GM12878 (cell line): ENCODE measurements at regions not wholly inside any gene's neighbourhood (a gene's known extent, or its start where the extent isn't known, plus 50 kb on each side); places are given as distances from the start of the nearest gene placed in this dataset.

ENCODE experiments used
- ATAC-seq: fragments of 200-7000 bp; cut with Tn5 transposase; 3 replicates; pipeline ENCODE4 v1.9.1; 2020; ENCODE audit warnings: mild to moderate bottlenecking, moderate library complexity
- BruUV-seq: library from RNA; stranded (reverse); fragments of 400-500 nt; replicated peaks from 2 replicates; lab custom pipeline; 2021; lab: Mats Ljungman, UMichigan
- CTCF ChIA-PET: fragments of 300-600 bp; sonication (Branson Sonifier 250); formaldehyde crosslinking; extraction: SDS; loops from one replicate; lab custom pipeline; 2021; ENCODE audit warnings: inconsistent platforms; lab: Yijun Ruan, JAX
- POLR2A ChIA-PET: fragments of 350-600 bp; formaldehyde crosslinking; extraction: SDS; loops from one replicate; lab custom pipeline; 2021; ENCODE audit warnings: inconsistent platforms; lab: Charles Lee
- RAD21 ChIA-PET: fragments of 300-600 bp; sonication (Branson Sonifier 250); formaldehyde crosslinking; loops from one replicate; lab custom pipeline; 2023; ENCODE audit warnings: antibody characterized with exemption; ENCODE audit not compliant: unreplicated experiment; lab: Charles Lee
- SMC1A ChIA-PET: fragments of 300-600 bp; sonication (Branson Sonifier 250); formaldehyde crosslinking; loops from one replicate; lab custom pipeline; 2023; ENCODE audit not compliant: unreplicated experiment, uncharacterized antibody; lab: Charles Lee
- DNase-seq: peaks from one replicate; pipeline ENCODE4 v3.0.0-alpha.2; 2011; ENCODE audit warnings: low read depth, low spot score
- FAIRE-seq: peaks from 3 replicates; lab custom pipeline; 2011; peaks lifted over from hg19 to GRCh38; lab: Jason Lieb, UNC
- H2AFZ ChIP-seq: 2 replicates; pipeline ENCODE4 v1.6.0; 2011; ENCODE audit warnings: low read depth, low read length, control low read depth; ENCODE audit not compliant: control insufficient read depth
- H3K27ac ChIP-seq: 2 replicates; pipeline ENCODE4 v1.5.1; 2011; ENCODE audit warnings: control low read depth; ENCODE audit not compliant: control insufficient read depth, insufficient read depth
- H3K27me3 ChIP-seq, 2 experiments: replicated peaks in 1 of 2; 2 replicates each; pipeline versions ENCODE4 v1.6.0 to v1.6.1; 2011; ENCODE audit warnings: low read length in 1 of 2; ENCODE audit not compliant: control insufficient read depth in 2 of 2, insufficient read depth in 2 of 2
- H3K36me3 ChIP-seq, 2 experiments: 2 replicates each; pipeline ENCODE4 v1.5.1; 2011; ENCODE audit warnings: low read length in 1 of 2; ENCODE audit not compliant: control insufficient read depth in 2 of 2, insufficient read depth in 2 of 2
- H3K4me1 ChIP-seq: 2 replicates; pipeline ENCODE4 v1.6.1; 2011; ENCODE audit warnings: mild to moderate bottlenecking, low read length, moderate library complexity, mixed read lengths; ENCODE audit not compliant: control insufficient read depth, insufficient read depth
- H3K4me2 ChIP-seq: 2 replicates; pipeline ENCODE4 v1.6.0; 2011; ENCODE audit warnings: control low read depth; ENCODE audit not compliant: control insufficient read depth, insufficient read depth
- H3K4me3 ChIP-seq: fragments of 200-600 bp; sonication (generic); 2 replicates; pipeline ENCODE4 v1.5.1; 2016
- H3K79me2 ChIP-seq: 2 replicates; pipeline ENCODE4 v1.6.0; 2011; ENCODE audit warnings: low read length; ENCODE audit not compliant: control insufficient read depth, insufficient read depth
- H3K9ac ChIP-seq: 2 replicates; pipeline ENCODE4 v1.8.0; 2011; ENCODE audit warnings: low read length, control low read depth, mixed read lengths; ENCODE audit not compliant: control insufficient read depth, insufficient read depth
- H3K9me3 ChIP-seq: replicated peaks from 3 replicates; pipeline ENCODE4 v1.5.1; 2011; ENCODE audit warnings: mild to moderate bottlenecking, low read length; ENCODE audit not compliant: control insufficient read depth, insufficient read depth
- H4K20me1 ChIP-seq: 2 replicates; pipeline ENCODE4 v1.6.0; 2011; ENCODE audit not compliant: control insufficient read depth, insufficient read depth
- BRCA1 ChIP-seq: IDR thresholded peaks from 2 replicates; pipeline ENCODE4 v1.6.1; 2011; ENCODE audit warnings: low read depth, low read length, improper control_type of control experiment
- CBFB ChIP-seq: IDR thresholded peaks from 2 replicates; pipeline ENCODE4 v1.6.1; 2016; ENCODE audit warnings: antibody characterized with exemption, low read depth
- EGR1 ChIP-seq, 2 experiments: IDR thresholded peaks; 1 replicate in 1 of 2; 2 replicates in 1 of 2; pipeline ENCODE4 v1.6.1; 2011 to 2012; ENCODE audit warnings: low read depth in 2 of 2, low read length in 2 of 2, borderline replicate concordance in 1 of 2, mild to moderate bottlenecking in 1 of 2, moderate library complexity in 1 of 2
- GATAD2B ChIP-seq: fragments of 450-650 bp; conservative IDR thresholded peaks from 2 replicates; pipeline ENCODE4 v1.6.1; 2017; ENCODE audit warnings: low read depth, mild to moderate bottlenecking, moderate library complexity
- HDAC2 ChIP-seq: fragments of 200-600 bp; sonication (generic); IDR thresholded peaks from 2 replicates; pipeline ENCODE4 v1.6.1; 2017
- HDAC6 ChIP-seq: fragments of 200-600 bp; sonication (generic); IDR thresholded peaks from one replicate; pipeline ENCODE4 v1.8.0; 2017; ENCODE audit warnings: antibody characterized with exemption; ENCODE audit not compliant: unreplicated experiment
- KLF5 ChIP-seq: fragments of 450-650 bp; IDR thresholded peaks from 2 replicates; pipeline ENCODE4 v1.6.1; 2014; ENCODE audit warnings: mild to moderate bottlenecking; ENCODE audit not compliant: partially characterized antibody
- MLLT1 ChIP-seq: fragments of 450-650 bp; IDR thresholded peaks from 2 replicates; pipeline ENCODE4 v1.6.1; 2016; ENCODE audit warnings: mild to moderate bottlenecking
- MTA2 ChIP-seq: fragments of 450-650 bp; IDR thresholded peaks from 2 replicates; pipeline ENCODE4 v1.6.1; 2016; ENCODE audit warnings: low read depth, mild to moderate bottlenecking, moderate library complexity
- NFXL1 ChIP-seq: fragments of 450-650 bp; IDR thresholded peaks from 2 replicates; pipeline ENCODE4 v1.6.1; 2017; ENCODE audit warnings: antibody characterized with exemption, mild to moderate bottlenecking, borderline replicate concordance
- NFYA ChIP-seq: IDR thresholded peaks from 2 replicates; pipeline ENCODE4 v1.6.1; 2011; ENCODE audit warnings: low read depth, mild to moderate bottlenecking, low read length, improper control_type of control experiment, borderline replicate concordance
- NRF1 ChIP-seq: conservative IDR thresholded peaks from 2 replicates; pipeline ENCODE4 v1.6.1; 2011; ENCODE audit warnings: mild to moderate bottlenecking, low read depth, low read length, improper control_type of control experiment
- SMAD1 ChIP-seq: fragments of 450-650 bp; IDR thresholded peaks from 2 replicates; pipeline ENCODE4 v1.6.1; 2018; ENCODE audit warnings: mild to moderate bottlenecking, low read depth; ENCODE audit not compliant: partially characterized antibody
- SUZ12 ChIP-seq: fragments of 200-600 bp; sonication (generic); IDR thresholded peaks from one replicate; pipeline ENCODE4 v1.6.1; 2018; ENCODE audit warnings: antibody characterized with exemption, mild to moderate bottlenecking; ENCODE audit not compliant: unreplicated experiment
- TAF1 ChIP-seq: IDR thresholded peaks from 2 replicates; pipeline ENCODE4 v1.6.1; 2011; ENCODE audit warnings: mild to moderate bottlenecking, low read depth, low read length, borderline replicate concordance
- TARDBP ChIP-seq: IDR thresholded peaks from 2 replicates; pipeline ENCODE4 v1.6.1; 2016; ENCODE audit warnings: borderline replicate concordance
- ZBTB11 ChIP-seq: fragments of 450-650 bp; formaldehyde crosslinking; IDR thresholded peaks from 2 replicates; pipeline ENCODE4 v1.5.0; 2022; ENCODE audit warnings: mild to moderate bottlenecking, missing genetic modification characterization
- ZBTB33 ChIP-seq: fragments of 450-650 bp; IDR thresholded peaks from 2 replicates; pipeline ENCODE4 v1.6.1; 2017; ENCODE audit warnings: mild to moderate bottlenecking
- WGBS: methylation state at CpG from one replicate; pipeline ENCODE4 v1.1.6; 2016; ENCODE audit warnings: low lambda C conversion rate; ENCODE audit not compliant: insufficient replicate concordance, insufficient coverage; ENCODE audit errors: missing lambda C conversion rate; 5-methylcytosine and 5-hydroxymethylcytosine counted together
- in situ Hi-C: fragments of 300-500 bp; cut with MboI; formaldehyde crosslinking; loops from 9 replicates; pipeline ENCODE4 v1.14.3; 2018; ENCODE audit warnings: mixed read lengths
- intact Hi-C: fragments of 100-400 bp; cut with micrococcal nuclease; formaldehyde crosslinking; loops from one replicate; pipeline ENCODE4 v1.14.2; 2022; ENCODE audit not compliant: unreplicated experiment

- POLR2A ChIA-PET, result interaction anchor here (0.9 kb wide), 1 partner anchor 15 kb away, joined by 4 read pairs; no protein-coding TSS in a partner anchor
- no peak for TF ChIP-seq SMAD1
- no peak for TF ChIP-seq KLF5
- no peak for TF ChIP-seq HDAC2
- TF ChIP-seq TARDBP, result no peak
- TF ChIP-seq BRCA1, result no peak
- no peak for TF ChIP-seq NFYA
- TF ChIP-seq MTA2, result no peak
- TF ChIP-seq HDAC6, result no peak
- TF ChIP-seq GATAD2B, result no peak
- TF ChIP-seq MLLT1, result no peak
- TF ChIP-seq NRF1, result no peak
- no peak for TF ChIP-seq EGR1 (IDR thresholded peaks at IDR 0.05; ENCODE audit: borderline replicate concordance in 1 of 2, low read depth in 2 of 2, low read length in 2 of 2)
- no peak for TF ChIP-seq ZBTB11 (CRISPR knock-in tag)
- TF ChIP-seq ZBTB33, result no peak
- no peak for TF ChIP-seq NFXL1
- no peak for TF ChIP-seq TAF1
- no peak for TF ChIP-seq SUZ12
- no peak for TF ChIP-seq CBFB
These were observed 219.3 kb upstream of the EEA1 start for GRCh38 chr12:93148412-93148811.

More at GRCh38 chr12:93148412-93148811, 219.3 kb upstream of the EEA1 start:
- no peak for FAIRE-seq
- ATAC-seq, result no peak
- ChIA-PET SMC1A (interaction anchor here (0.8 to 1.3 kb wide), 4 partner anchors 8 to 215 kb away, joined by 3 to 4 read pairs (median 3); no protein-coding TSS in a partner anchor), CTCF (interaction anchor here (1.2 kb wide), 1 partner anchor 9 kb away, joined by 5 read pairs; no protein-coding TSS in a partner anchor), RAD21 (interaction anchor here (0.9 to 1.2 kb wide), 3 partner anchors 10 to 227 kb away, joined by 3 to 6 read pairs (median 3); no protein-coding TSS in a partner anchor)
- Histone ChIP-seq H2AFZ (no peak overlapping the region), H3K4me1 (no peaks in the 10 kb centered on the region), H3K79me2 (no peaks in the 10 kb centered on the region), H3K4me3 (no peak overlapping the region), H3K27me3 (no peaks in the 10 kb centered on the region), H3K9me3 (no peaks in the 10 kb centered on the region), H3K9ac (no peak overlapping the region), H3K4me2 (no peak overlapping the region), H3K27ac (no peak overlapping the region), H3K36me3 (no peaks in the 10 kb centered on the region), H4K20me1 (no peaks in the 10 kb centered on the region)
- WGBS, result 47% methylated on average over 3 of the region's 3 CpGs
- no TSS peak for BruUV-seq
- in situ Hi-C loops, result no loop called here
- intact Hi-C loops, result no loop called here
- DNase-seq, result no peak
